ENCODE measurements at regions not wholly inside any gene's neighbourhood (a gene's known extent, or its start where the extent isn't known, plus 50 kb on each side); places are given as distances from the start of the nearest gene placed in this dataset.

- no peak for TF ChIP-seq CTCF (IDR thresholded peaks at IDR 0.05; ENCODE audit: borderline replicate concordance, insufficient read depth, low read depth, low read length)
- no peak overlapping the region for H3K4me3 ChIP-seq (ENCODE audit: low read depth, low read length)
These were observed 64.5 kb upstream of the MED9 start for GRCh38 chr17:17412326-17412725.

- H3K4me3 ChIP-seq (ENCODE audit: low read depth, low read length), result no peak overlapping the region
- no peak for TF ChIP-seq CTCF (IDR thresholded peaks at IDR 0.05; ENCODE audit: borderline replicate concordance, insufficient read depth, low read depth, low read length)
These were observed 63.5 kb upstream of the MED9 start for GRCh38 chr17:17413215-17413792.

GRCh38 chr17:17413821-17414220 lies 63.0 kb upstream of the MED9 start:
- TF ChIP-seq CTCF (IDR thresholded peaks at IDR 0.05; ENCODE audit: borderline replicate concordance, insufficient read depth, low read depth, low read length), result no peak
- no peak overlapping the region for H3K4me3 ChIP-seq (ENCODE audit: low read depth, low read length)

GRCh38 chr17:17414341-17414805 lies 62.4 kb upstream of the MED9 start:
- no peak for TF ChIP-seq CTCF (IDR thresholded peaks at IDR 0.05; ENCODE audit: borderline replicate concordance, insufficient read depth, low read depth, low read length)
- no peak overlapping the region for H3K4me3 ChIP-seq (ENCODE audit: low read depth, low read length)

GRCh38 chr17:17415006-17415405 lies 61.8 kb upstream of the MED9 start:
- no peak overlapping the region for H3K4me3 ChIP-seq (ENCODE audit: low read depth, low read length)
- no peak for TF ChIP-seq CTCF (IDR thresholded peaks at IDR 0.05; ENCODE audit: borderline replicate concordance, insufficient read depth, low read depth, low read length)

- no peak for TF ChIP-seq CTCF (IDR thresholded peaks at IDR 0.05; ENCODE audit: borderline replicate concordance, insufficient read depth, low read depth, low read length)
- no peak overlapping the region for H3K4me3 ChIP-seq (ENCODE audit: low read depth, low read length)
These were observed 60.8 kb upstream of the MED9 start for GRCh38 chr17:17416007-17416399.

All from GM12875 (cell line).